Omental fat pad (tissue), 3 donors: ENCODE measurements at regions not wholly inside any gene's neighbourhood (a gene's known extent, or its start where the extent isn't known, plus 50 kb on each side); places are given as distances from the start of the nearest gene placed in this dataset.

ENCODE experiments used
- ATAC-seq: fragments of 150-250 bp; one replicate; pipeline ENCODE4 v1.9.1; 2016; ENCODE audit warnings: mild to moderate bottlenecking, moderate library complexity; ENCODE audit not compliant: low FRiP score
- DNase-seq: peaks from one replicate; pipeline ENCODE4 v3.0.0-alpha.2; 2019; ENCODE audit warnings: low spot score
- CTCF ChIP-seq, 3 donors: fragments of 450-650 bp; IDR thresholded peaks; one replicate each; pipeline ENCODE4 v1.5.1; 2016 to 2017; ENCODE audit warnings: antibody characterized with exemption in 3 of 3, mild to moderate bottlenecking in 3 of 3, moderate library complexity in 2 of 3

- ATAC-seq (no peak), DNase-seq (no peak)
- no peak for TF ChIP-seq CTCF (IDR thresholded peaks at IDR 0.05)
Measured at GRCh38 chr11:11056316-11056715, 198.5 kb upstream of the ZBED5 start.

GRCh38 chr11:11047851-11048610, 190.2 kb upstream of the ZBED5 start:
- no peak for ATAC-seq
- no peak for DNase-seq
- no peak for TF ChIP-seq CTCF (IDR thresholded peaks at IDR 0.05)

- ATAC-seq: no peak
- no peak for TF ChIP-seq CTCF (IDR thresholded peaks at IDR 0.05)
Measured at GRCh38 chr11:11046781-11047180, 188.9 kb upstream of the ZBED5 start.

GRCh38 chr11:11045156-11045930, 187.5 kb upstream of the ZBED5 start:
- no peak for TF ChIP-seq CTCF (IDR thresholded peaks at IDR 0.05)
- no peak for DNase-seq

More at GRCh38 chr11:11046781-11047180, 188.9 kb upstream of the ZBED5 start:
- DNase-seq: no peak

GRCh38 chr11:11044137-11044855, 186.4 kb upstream of the ZBED5 start:
- no peak for TF ChIP-seq CTCF (IDR thresholded peaks at IDR 0.05)
- DNase-seq (no peak), ATAC-seq (peak; percentile 91)

More at GRCh38 chr11:11045156-11045930, 187.5 kb upstream of the ZBED5 start:
- ATAC-seq: no peak

- peak; percentile 16 for ATAC-seq
- no peak for TF ChIP-seq CTCF (IDR thresholded peaks at IDR 0.05)
Measured at GRCh38 chr11:11043721-11044120, 185.9 kb upstream of the ZBED5 start.

More at GRCh38 chr11:11043721-11044120, 185.9 kb upstream of the ZBED5 start:
- no peak for DNase-seq
